Fibroblast of lung (primary cell): ENCODE measurements at regions not wholly inside any gene's neighbourhood (a gene's known extent, or its start where the extent isn't known, plus 50 kb on each side); places are given as distances from the start of the nearest gene placed in this dataset.

Experiments used
- EZH2 ChIP-seq: IDR thresholded peaks from 2 replicates; pipeline ENCODE4 v1.5.1; 2012; ENCODE audit warnings: low read length, control low read depth, mild to moderate bottlenecking; ENCODE audit errors: missing control alignments
- TF ChIP-seq, protein P1 (sequence below), 2 donors: IDR thresholded peaks in 1 of 2; conservative IDR thresholded peaks in 1 of 2; 1 replicate in 1 of 2; 2 replicates in 1 of 2; pipeline ENCODE4 v1.5.1; 2011 to 2012; ENCODE audit warnings: low read length in 2 of 2, control low read depth in 1 of 2, inconsistent platforms in 1 of 2, low read depth in 1 of 2, mild to moderate bottlenecking in 1 of 2

DNA sequence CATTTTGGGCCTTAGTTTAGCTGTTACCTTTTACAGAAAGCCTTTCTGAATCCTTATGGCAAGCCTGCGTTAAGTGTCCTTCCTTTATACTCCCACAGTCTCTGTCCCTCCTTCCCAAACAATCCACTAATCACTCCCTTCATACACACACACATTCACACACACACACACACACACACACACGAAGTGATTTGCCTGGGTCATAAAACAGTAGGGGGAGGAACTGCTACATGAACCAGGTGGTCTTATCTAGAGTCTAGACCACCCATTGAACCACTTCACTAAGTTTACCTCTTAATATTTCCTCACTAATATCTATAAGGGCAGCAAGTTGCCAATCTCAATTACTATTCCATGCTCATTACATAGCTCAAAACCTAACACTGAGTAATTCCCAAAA is 196.7 kb upstream of the GUCY1A2 start:
- TF ChIP-seq, protein P1, sequence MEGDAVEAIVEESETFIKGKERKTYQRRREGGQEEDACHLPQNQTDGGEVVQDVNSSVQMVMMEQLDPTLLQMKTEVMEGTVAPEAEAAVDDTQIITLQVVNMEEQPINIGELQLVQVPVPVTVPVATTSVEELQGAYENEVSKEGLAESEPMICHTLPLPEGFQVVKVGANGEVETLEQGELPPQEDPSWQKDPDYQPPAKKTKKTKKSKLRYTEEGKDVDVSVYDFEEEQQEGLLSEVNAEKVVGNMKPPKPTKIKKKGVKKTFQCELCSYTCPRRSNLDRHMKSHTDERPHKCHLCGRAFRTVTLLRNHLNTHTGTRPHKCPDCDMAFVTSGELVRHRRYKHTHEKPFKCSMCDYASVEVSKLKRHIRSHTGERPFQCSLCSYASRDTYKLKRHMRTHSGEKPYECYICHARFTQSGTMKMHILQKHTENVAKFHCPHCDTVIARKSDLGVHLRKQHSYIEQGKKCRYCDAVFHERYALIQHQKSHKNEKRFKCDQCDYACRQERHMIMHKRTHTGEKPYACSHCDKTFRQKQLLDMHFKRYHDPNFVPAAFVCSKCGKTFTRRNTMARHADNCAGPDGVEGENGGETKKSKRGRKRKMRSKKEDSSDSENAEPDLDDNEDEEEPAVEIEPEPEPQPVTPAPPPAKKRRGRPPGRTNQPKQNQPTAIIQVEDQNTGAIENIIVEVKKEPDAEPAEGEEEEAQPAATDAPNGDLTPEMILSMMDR (conservative IDR thresholded peaks at IDR 0.05 in 1 of 2, IDR thresholded peaks at IDR 0.05 in 1 of 2; ENCODE audit: low read depth in 1 of 2, low read length in 2 of 2) = no peak
- no peak for TF ChIP-seq EZH2
